GM23248 (cell line): ENCODE measurements at regions not wholly inside any gene's neighbourhood (a gene's known extent, or its start where the extent isn't known, plus 50 kb on each side); places are given as distances from the start of the nearest gene placed in this dataset.
A peak's percentile ranks its signal among the peaks of the same experiment; 100 is the strongest.

Experiments
- DNase-seq: peaks from one replicate; pipeline ENCODE4 v3.0.0-alpha.2; 2015
- H2AFZ ChIP-seq: fragments of 200-600 bp; sonication (generic); 2 replicates; pipeline ENCODE4 v1.6.1; 2016; ENCODE audit warnings: antibody characterized with exemption
- H3F3A ChIP-seq: fragments of 200-600 bp; sonication (generic); 2 replicates; pipeline ENCODE4 v1.6.1; 2016; ENCODE audit warnings: mild to moderate bottlenecking, antibody characterized with exemption, mixed run types; ENCODE audit not compliant: insufficient read depth
- H3K27ac ChIP-seq: fragments of 200-600 bp; sonication (generic); 2 replicates; pipeline ENCODE4 v1.5.1; 2016; ENCODE audit warnings: mild to moderate bottlenecking
- H3K27me3 ChIP-seq: fragments of 200-600 bp; sonication (generic); replicated peaks from 2 replicates; pipeline ENCODE4 v1.6.1; 2016; ENCODE audit warnings: mild to moderate bottlenecking; ENCODE audit not compliant: insufficient read depth
- H3K36me3 ChIP-seq: fragments of 200-600 bp; sonication (generic); 2 replicates; pipeline ENCODE4 v1.6.1; 2016; ENCODE audit warnings: low read depth, mild to moderate bottlenecking
- H3K4me1 ChIP-seq: fragments of 200-600 bp; sonication (generic); 2 replicates; pipeline ENCODE4 v1.6.1; 2016; ENCODE audit warnings: mild to moderate bottlenecking; ENCODE audit not compliant: insufficient read depth
- H3K4me2 ChIP-seq: fragments of 200-600 bp; sonication (generic); one replicate; pipeline ENCODE4 v1.6.1; 2016; ENCODE audit warnings: mild to moderate bottlenecking; ENCODE audit not compliant: unreplicated experiment
- H3K4me3 ChIP-seq: fragments of 200-600 bp; sonication (generic); 2 replicates; pipeline ENCODE4 v1.5.1; 2016; ENCODE audit warnings: mild to moderate bottlenecking
- H3K79me2 ChIP-seq: fragments of 200-600 bp; sonication (generic); 2 replicates; pipeline ENCODE4 v1.6.1; 2016; ENCODE audit warnings: mild to moderate bottlenecking; ENCODE audit not compliant: insufficient read depth
- H3K9ac ChIP-seq: fragments of 200-600 bp; sonication (generic); 2 replicates; pipeline ENCODE4 v1.6.1; 2016; ENCODE audit warnings: mild to moderate bottlenecking
- H3K9me2 ChIP-seq: fragments of 200-600 bp; sonication (generic); 2 replicates; pipeline ENCODE4 v1.6.1; 2016; ENCODE audit warnings: mixed run types, mild to moderate bottlenecking, moderate library complexity; ENCODE audit not compliant: insufficient read depth
- H3K9me3 ChIP-seq: fragments of 200-600 bp; sonication (generic); one replicate; pipeline ENCODE4 v1.6.1; 2017; ENCODE audit warnings: low read depth
- H4K20me1 ChIP-seq: fragments of 200-600 bp; sonication (generic); 2 replicates; pipeline ENCODE4 v1.6.0; 2016; ENCODE audit not compliant: insufficient read depth
- EZH2 ChIP-seq: fragments of 200-600 bp; sonication (generic); IDR thresholded peaks from 2 replicates; pipeline ENCODE4 v1.6.1; 2018; ENCODE audit warnings: antibody characterized with exemption, mild to moderate bottlenecking; ENCODE audit not compliant: insufficient read depth, poor library complexity, severe bottlenecking
- EZH2phosphoT487 ChIP-seq: fragments of 200-600 bp; sonication (generic); IDR thresholded peaks from 2 replicates; pipeline ENCODE4 v1.6.1; 2018; ENCODE audit warnings: antibody characterized with exemption, moderate library complexity, mild to moderate bottlenecking, low read depth; ENCODE audit not compliant: insufficient read depth
- WGBS, 2 experiments: methylation state at CpG; one replicate each; pipeline ENCODE4 v1.1.6; 2015 to 2017; ENCODE audit warnings: low lambda C conversion rate in 2 of 2, low coverage in 1 of 2; ENCODE audit errors: missing lambda C conversion rate in 2 of 2; 5-methylcytosine and 5-hydroxymethylcytosine counted together
- in situ Hi-C: fragments of 300-500 bp; cut with MboI; formaldehyde crosslinking; loops from 2 replicates; pipeline ENCODE4 v1.15.0; 2020

DNA sequence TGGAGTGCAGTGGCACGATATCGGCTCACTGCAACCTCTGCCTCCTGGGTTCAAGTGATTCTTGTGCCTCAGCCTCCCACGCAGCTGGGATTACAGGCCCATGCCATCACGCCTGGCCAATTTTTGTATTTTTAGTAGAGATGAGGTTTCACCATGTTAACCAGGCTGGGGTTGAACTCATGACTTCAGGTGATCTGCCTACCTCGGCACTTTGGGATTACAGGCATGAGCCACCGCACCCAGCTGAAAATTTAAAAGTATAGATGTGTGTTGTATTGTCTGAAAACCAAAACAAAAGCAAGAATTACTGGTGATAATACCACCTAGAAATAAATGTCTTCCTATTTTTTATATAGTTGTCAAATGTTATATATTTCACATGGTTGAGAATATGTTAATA lies 162.0 kb upstream of the DMRT1 start:
- Histone ChIP-seq H3K9me3 (no peaks in the 10 kb centered on the region), H3K9ac (no peak overlapping the region), H3F3A (peaks cover 24% of the 10 kb centered on the region), H3K36me3 (no peaks in the 10 kb centered on the region), H3K4me3 (no peak overlapping the region), H2AFZ (no peak overlapping the region), H3K27me3 (no peaks in the 10 kb centered on the region), H3K9me2 (no peaks in the 10 kb centered on the region), H3K4me2 (no peak overlapping the region), H3K4me1 (peaks cover 33% of the 10 kb centered on the region), H3K79me2 (no peaks in the 10 kb centered on the region), H4K20me1 (no peaks in the 10 kb centered on the region), H3K27ac (no peak overlapping the region)
- in situ Hi-C loops: no loop called here
- TF ChIP-seq EZH2phosphoT487 (no peak), EZH2 (no peak)
- 96 to 100% methylated on average over 6 of the region's 6 CpGs for WGBS, 2 experiments
- DNase-seq: no peak

DNA sequence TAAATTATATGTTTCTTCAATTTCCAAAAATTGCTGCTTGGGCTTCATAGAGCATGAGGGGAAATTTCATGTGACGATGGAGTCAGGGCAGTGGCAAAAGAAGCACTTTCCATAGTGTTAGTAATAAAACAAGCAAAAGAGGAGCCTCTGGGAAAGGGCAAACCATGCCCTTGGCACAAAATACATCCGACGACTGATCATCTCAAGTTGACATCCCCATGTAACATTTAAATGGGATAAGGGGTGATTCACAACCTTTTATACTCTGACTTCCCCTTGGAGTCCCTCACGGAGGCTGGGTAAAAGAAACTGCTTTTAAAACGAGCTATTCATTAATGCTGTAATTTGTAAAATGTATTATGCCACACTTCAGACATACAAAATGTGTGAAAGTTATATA lies 161.4 kb upstream of the DMRT1 start:
- no peak overlapping the region for H3K9ac ChIP-seq
- H3K9me2 ChIP-seq: no peaks in the 10 kb centered on the region
- 86 to 88% methylated on average over 5 of the region's 5 CpGs for WGBS, 2 experiments
- no peaks in the 10 kb centered on the region for H4K20me1 ChIP-seq
- no peak overlapping the region for H3K4me3 ChIP-seq
- H3K4me1 ChIP-seq: peaks cover 35% of the 10 kb centered on the region
- no peak for DNase-seq
- no peaks in the 10 kb centered on the region for H3K9me3 ChIP-seq
- peaks cover 30% of the 10 kb centered on the region for H3F3A ChIP-seq
- no peaks in the 10 kb centered on the region for H3K27me3 ChIP-seq
- H3K36me3 ChIP-seq: no peaks in the 10 kb centered on the region
- H3K4me2 ChIP-seq: no peak overlapping the region
- TF ChIP-seq EZH2 (no peak), EZH2phosphoT487 (no peak)
- H3K27ac ChIP-seq: no peak overlapping the region
- H3K79me2 ChIP-seq: no peaks in the 10 kb centered on the region
- no peak overlapping the region for H2AFZ ChIP-seq
- in situ Hi-C loops: no loop called here

DNA sequence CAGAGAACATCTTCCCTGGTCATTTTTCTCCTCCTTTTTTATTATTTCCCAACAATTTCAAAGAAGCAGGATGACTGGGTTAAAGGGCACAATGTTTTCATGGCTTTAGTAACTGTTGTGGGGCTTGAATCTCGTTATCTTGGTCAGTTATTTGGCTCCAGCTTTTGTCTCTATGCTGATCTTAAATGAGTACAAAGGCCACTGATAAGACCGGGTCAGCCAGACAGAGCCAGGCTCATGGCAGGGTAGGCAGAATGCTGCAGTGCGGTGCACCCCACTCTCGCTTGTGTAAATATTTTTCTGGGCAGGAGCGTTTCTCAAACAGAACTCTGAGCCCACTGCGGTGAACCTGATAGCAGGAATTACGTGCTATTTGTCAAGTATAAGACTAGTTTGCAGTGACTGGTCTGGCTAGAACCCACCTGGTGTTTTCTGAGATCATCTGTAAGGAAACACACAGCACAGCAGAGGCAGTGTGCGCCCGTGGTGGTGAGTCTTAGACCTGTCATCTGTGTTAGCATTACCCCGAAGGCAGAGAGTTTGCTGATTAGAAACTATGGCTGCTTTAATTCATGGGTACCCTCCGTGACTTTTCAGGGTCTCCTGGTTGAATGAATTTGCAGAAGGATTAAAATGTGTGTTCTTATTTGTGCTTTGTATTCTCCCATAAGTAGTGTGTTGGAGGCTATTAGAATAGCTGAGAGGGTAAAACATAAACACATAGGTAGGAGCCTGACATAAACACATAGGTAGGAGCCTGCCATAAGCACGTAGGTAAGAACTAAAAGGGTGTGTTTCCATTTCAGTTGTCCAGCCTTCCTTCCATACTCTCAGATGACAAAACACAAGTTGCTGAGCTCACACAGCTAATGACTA lies 158.6 kb upstream of the DMRT1 start:
- H3K27ac ChIP-seq: peak overlapping the region; percentile 96
- WGBS, 2 experiments: 76 to 80% methylated on average over 12 of the region's 12 CpGs
- peak overlapping the region; percentile 61 for H2AFZ ChIP-seq
- H3K4me1 ChIP-seq: peaks cover 48% of the 10 kb centered on the region
- no peaks in the 10 kb centered on the region for H3K36me3 ChIP-seq
- no peak overlapping the region for H3K9ac ChIP-seq
- H3K9me2 ChIP-seq: no peaks in the 10 kb centered on the region
- no peaks in the 10 kb centered on the region for H3K9me3 ChIP-seq
- in situ Hi-C loops: no loop called here
- H3K27me3 ChIP-seq: no peaks in the 10 kb centered on the region
- no peaks in the 10 kb centered on the region for H4K20me1 ChIP-seq
- no peak for TF ChIP-seq EZH2phosphoT487
- TF ChIP-seq EZH2: no peak
- H3K4me3 ChIP-seq: 0 out of 2 replicates have a peak overlapping the region, but pooled peaks have one; percentile 71
- peaks cover 1% of the 10 kb centered on the region; the same call in 1 of the 2 replicates for H3K79me2 ChIP-seq
- peak overlapping the region; percentile 93 for H3K4me2 ChIP-seq
- peak; percentile 66 for DNase-seq
- H3F3A ChIP-seq: peaks cover 47% of the 10 kb centered on the region

DNA sequence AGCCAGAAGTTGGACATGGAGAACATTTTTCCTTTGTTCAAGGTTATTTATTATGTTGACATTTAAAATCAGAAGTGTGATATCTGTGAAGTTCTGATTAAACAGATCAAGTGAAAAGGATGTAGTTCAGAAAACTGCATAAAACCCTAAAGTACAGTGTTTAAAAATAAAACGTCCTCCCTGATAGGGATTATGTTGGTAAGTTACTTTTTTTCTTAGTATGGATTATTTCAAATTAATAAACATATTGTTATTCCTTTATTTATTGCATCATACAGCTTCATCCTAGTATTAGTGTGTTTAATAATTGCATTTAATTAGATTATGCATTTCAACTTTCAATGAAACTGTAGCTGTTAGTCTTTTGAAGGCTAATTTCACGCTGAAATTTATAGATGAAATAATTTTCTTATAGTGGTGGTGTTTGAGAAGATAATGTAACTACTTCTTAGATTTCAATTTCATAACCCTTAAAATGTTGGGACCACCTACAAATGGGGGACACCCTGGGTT lies 157.9 kb upstream of the DMRT1 start:
- Histone ChIP-seq H4K20me1 (no peaks in the 10 kb centered on the region), H3K27me3 (no peaks in the 10 kb centered on the region), H3K4me1 (peaks cover 43% of the 10 kb centered on the region), H2AFZ (peak overlapping the region; percentile 61), H3K27ac (peak overlapping the region; percentile 96), H3K9me2 (no peaks in the 10 kb centered on the region), H3K4me2 (peak overlapping the region; percentile 93), H3K4me3 (peak overlapping the region; percentile 71), H3K36me3 (no peaks in the 10 kb centered on the region), H3F3A (peaks cover 46% of the 10 kb centered on the region), H3K9ac (peak overlapping the region; percentile 88), H3K9me3 (no peaks in the 10 kb centered on the region), H3K79me2 (peaks cover 8% of the 10 kb centered on the region; the same call in 1 of the 2 replicates)
- TF ChIP-seq EZH2phosphoT487 (no peak), EZH2 (no peak)
- in situ Hi-C loops: no loop called here
- WGBS, 2 experiments: 17 to 19% methylated on average over 2 of the region's 2 CpGs
- DNase-seq: no peak
